Neural cell (in vitro differentiated cells): ENCODE measurements at regions not wholly inside any gene's neighbourhood (a gene's known extent, or its start where the extent isn't known, plus 50 kb on each side); places are given as distances from the start of the nearest gene placed in this dataset.

Experiments used
- EP300 ChIP-seq: fragments of 450-650 bp; conservative IDR thresholded peaks from 2 replicates; pipeline ENCODE4 v1.6.1; 2014; ENCODE audit warnings: antibody characterized with exemption, mild to moderate bottlenecking, moderate library complexity; ENCODE audit not compliant: poor library complexity, severe bottlenecking
- EZH2 ChIP-seq: fragments of 200-600, 300-800 bp; shearing (Covaris generic), sonication (generic); IDR thresholded peaks from 2 replicates; pipeline ENCODE4 v1.6.1; 2014; ENCODE audit warnings: antibody characterized with exemption, low read length, borderline replicate concordance, mild to moderate bottlenecking; ENCODE audit not compliant: insufficient read depth, poor library complexity, severe bottlenecking
- MXI1 ChIP-seq: fragments of 450-650 bp; conservative IDR thresholded peaks from 2 replicates; pipeline ENCODE4 v1.6.1; 2014; ENCODE audit warnings: antibody characterized with exemption, mild to moderate bottlenecking; ENCODE audit not compliant: poor library complexity, severe bottlenecking
- POLR2AphosphoS5 ChIP-seq: IDR thresholded peaks from 2 replicates; pipeline ENCODE4 v1.6.1; 2012
- RAD21 ChIP-seq: fragments of 450-650 bp; conservative IDR thresholded peaks from 2 replicates; pipeline ENCODE4 v1.6.1; 2014; ENCODE audit warnings: antibody characterized with exemption, mild to moderate bottlenecking, moderate library complexity
- TF ChIP-seq, protein P1 (sequence below): fragments of 450-650 bp; IDR thresholded peaks from 2 replicates; pipeline ENCODE4 v1.5.1; 2014; ENCODE audit warnings: antibody characterized with exemption, mild to moderate bottlenecking, moderate library complexity; ENCODE audit not compliant: poor library complexity, severe bottlenecking

DNA sequence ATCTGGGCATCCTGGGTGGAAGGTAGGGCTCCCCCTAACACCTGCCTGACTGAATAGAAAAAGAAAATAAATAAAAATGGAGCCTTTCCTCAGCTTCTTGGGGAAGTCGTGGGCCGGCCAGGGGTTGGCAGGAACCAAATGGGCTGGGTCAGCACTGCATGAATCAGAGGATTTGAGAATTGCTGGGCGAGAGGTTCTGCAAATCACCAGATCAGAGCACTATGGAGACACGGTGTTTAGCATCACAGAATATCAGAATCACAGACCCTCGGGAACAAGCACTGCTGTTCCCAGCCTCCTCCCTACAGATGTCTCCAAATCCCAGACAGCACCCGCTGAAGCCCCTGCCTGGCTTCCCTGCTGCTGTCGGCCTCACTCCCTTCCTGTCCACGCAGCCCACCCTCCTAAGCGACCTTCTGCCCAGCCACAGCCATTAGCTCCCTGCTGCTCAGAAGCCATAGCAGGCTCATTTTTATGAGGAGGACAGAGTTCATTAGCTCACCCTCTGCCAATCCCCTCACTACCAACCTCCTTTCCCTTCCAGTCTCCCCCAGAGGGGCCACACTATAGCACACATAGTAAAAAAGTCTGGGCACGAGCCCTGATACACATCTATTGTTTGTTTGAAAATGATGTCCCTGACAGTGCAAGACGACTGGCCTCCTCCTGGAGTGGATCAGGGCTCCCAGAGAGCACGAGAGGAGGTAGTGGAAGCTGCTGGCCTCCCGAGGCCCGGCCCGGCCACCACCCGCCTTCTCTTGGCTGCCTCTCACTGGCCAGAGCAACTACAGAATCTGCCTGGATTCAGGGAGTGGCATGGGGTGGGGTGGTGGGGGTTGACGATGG, 64.6 kb upstream of the TAF1B start:
- TF ChIP-seq EZH2, result no peak
- TF ChIP-seq, protein P1, sequence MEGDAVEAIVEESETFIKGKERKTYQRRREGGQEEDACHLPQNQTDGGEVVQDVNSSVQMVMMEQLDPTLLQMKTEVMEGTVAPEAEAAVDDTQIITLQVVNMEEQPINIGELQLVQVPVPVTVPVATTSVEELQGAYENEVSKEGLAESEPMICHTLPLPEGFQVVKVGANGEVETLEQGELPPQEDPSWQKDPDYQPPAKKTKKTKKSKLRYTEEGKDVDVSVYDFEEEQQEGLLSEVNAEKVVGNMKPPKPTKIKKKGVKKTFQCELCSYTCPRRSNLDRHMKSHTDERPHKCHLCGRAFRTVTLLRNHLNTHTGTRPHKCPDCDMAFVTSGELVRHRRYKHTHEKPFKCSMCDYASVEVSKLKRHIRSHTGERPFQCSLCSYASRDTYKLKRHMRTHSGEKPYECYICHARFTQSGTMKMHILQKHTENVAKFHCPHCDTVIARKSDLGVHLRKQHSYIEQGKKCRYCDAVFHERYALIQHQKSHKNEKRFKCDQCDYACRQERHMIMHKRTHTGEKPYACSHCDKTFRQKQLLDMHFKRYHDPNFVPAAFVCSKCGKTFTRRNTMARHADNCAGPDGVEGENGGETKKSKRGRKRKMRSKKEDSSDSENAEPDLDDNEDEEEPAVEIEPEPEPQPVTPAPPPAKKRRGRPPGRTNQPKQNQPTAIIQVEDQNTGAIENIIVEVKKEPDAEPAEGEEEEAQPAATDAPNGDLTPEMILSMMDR, result no peak
- no peak for TF ChIP-seq RAD21
- no peak for TF ChIP-seq EP300
- no peak for TF ChIP-seq POLR2AphosphoS5
- TF ChIP-seq MXI1, result no peak
